PFSK-1 (cell line): ENCODE measurements at regions not wholly inside any gene's neighbourhood (a gene's known extent, or its start where the extent isn't known, plus 50 kb on each side); places are given as distances from the start of the nearest gene placed in this dataset.

ENCODE experiments used
- FOXP2 ChIP-seq: optimal IDR thresholded peaks from 2 replicates; pipeline ENCODE3; 2011; ENCODE audit warnings: borderline replicate concordance, control low read depth, inconsistent platforms; ENCODE audit not compliant: insufficient read depth; ENCODE audit errors: extremely low read length, extremely low read depth
- POLR2AphosphoS5 ChIP-seq: IDR thresholded peaks from 2 replicates; pipeline ENCODE4 v1.6.1; 2012; ENCODE audit warnings: low read depth, mild to moderate bottlenecking, control low read depth, low read length, moderate library complexity
- SIN3A ChIP-seq: IDR thresholded peaks from 2 replicates; pipeline ENCODE4 v1.6.1; 2012; ENCODE audit warnings: mild to moderate bottlenecking, low read length, moderate library complexity, borderline replicate concordance; ENCODE audit not compliant: insufficient read depth
- TAF1 ChIP-seq: IDR thresholded peaks from 2 replicates; pipeline ENCODE4 v1.6.1; 2012; ENCODE audit warnings: low read length, control low read depth, borderline replicate concordance; ENCODE audit not compliant: insufficient read depth
- TF ChIP-seq, protein P1 (sequence below), 2 experiments: IDR thresholded peaks; 2 replicates each; pipeline versions ENCODE4 v1.6.1 to v1.8.0; 2011 to 2012; ENCODE audit warnings: low read depth in 2 of 2, low read length in 2 of 2, control low read depth in 1 of 2, inconsistent platforms in 1 of 2, mild to moderate bottlenecking in 1 of 2, moderate library complexity in 1 of 2; ENCODE audit not compliant: insufficient read depth in 1 of 2

DNA sequence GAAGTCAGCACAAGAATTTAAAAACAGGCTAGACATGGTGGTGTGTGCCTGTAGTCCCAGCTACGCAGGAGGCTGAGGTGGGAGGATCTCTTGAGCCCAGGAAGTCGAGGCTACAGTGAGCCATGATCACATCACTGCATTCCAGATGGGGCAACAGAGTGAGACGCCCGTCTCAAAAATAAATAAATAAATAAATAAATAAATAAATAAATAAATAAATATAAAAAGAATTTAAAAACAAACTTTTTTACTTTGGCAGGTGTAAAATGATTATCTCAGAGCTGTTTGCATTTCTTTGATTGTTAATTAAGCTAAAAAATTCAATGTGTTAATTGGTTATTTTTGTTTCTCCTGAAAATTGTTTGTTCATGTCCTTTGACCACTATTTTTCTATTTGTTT is 97.5 kb upstream of the RPS6KA3 start:
- TF ChIP-seq, protein P1, sequence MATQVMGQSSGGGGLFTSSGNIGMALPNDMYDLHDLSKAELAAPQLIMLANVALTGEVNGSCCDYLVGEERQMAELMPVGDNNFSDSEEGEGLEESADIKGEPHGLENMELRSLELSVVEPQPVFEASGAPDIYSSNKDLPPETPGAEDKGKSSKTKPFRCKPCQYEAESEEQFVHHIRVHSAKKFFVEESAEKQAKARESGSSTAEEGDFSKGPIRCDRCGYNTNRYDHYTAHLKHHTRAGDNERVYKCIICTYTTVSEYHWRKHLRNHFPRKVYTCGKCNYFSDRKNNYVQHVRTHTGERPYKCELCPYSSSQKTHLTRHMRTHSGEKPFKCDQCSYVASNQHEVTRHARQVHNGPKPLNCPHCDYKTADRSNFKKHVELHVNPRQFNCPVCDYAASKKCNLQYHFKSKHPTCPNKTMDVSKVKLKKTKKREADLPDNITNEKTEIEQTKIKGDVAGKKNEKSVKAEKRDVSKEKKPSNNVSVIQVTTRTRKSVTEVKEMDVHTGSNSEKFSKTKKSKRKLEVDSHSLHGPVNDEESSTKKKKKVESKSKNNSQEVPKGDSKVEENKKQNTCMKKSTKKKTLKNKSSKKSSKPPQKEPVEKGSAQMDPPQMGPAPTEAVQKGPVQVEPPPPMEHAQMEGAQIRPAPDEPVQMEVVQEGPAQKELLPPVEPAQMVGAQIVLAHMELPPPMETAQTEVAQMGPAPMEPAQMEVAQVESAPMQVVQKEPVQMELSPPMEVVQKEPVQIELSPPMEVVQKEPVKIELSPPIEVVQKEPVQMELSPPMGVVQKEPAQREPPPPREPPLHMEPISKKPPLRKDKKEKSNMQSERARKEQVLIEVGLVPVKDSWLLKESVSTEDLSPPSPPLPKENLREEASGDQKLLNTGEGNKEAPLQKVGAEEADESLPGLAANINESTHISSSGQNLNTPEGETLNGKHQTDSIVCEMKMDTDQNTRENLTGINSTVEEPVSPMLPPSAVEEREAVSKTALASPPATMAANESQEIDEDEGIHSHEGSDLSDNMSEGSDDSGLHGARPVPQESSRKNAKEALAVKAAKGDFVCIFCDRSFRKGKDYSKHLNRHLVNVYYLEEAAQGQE (IDR thresholded peaks at IDR 0.05; ENCODE audit: insufficient read depth in 1 of 2, low read depth in 2 of 2, low read length in 2 of 2) = no peak
- TF ChIP-seq FOXP2 (no peak), POLR2AphosphoS5 (no peak), SIN3A (no peak), TAF1 (no peak)
